GM21723 (cell line): ENCODE measurements at regions not wholly inside any gene's neighbourhood (a gene's known extent, or its start where the extent isn't known, plus 50 kb on each side); places are given as distances from the start of the nearest gene placed in this dataset.
"Not testable (repeated sequence)": the region's sequence is repeated elsewhere in the genome, so short reads cannot be mapped to it uniquely, and the experiment has no call there.

Experiments
- ATAC-seq: cut with Tn5 transposase; IDR thresholded peaks from one replicate; pipeline ENCODE4 v1.9.1; 2021; ENCODE audit warnings: mild to moderate bottlenecking, moderate library complexity; ENCODE audit not compliant: unreplicated experiment

DNA sequence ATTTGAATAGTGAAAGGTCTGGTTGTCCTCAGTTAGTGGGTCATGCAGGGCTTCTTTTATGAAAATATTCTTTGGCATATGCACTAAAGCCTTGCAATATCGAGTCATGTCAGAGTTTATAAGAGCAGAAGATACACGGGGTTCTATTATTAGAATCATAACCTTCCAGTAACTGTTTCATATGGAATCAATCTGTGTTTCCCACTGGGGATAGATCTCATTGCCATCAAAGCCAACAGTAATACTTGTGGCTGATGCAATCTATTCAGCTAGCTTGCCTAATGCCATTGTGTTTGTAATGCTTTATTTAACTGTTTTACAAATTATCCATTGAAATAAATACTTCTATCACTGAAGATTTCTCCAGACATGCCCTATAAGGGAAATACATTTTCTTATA, 746.9 kb upstream of the PCDH9 start:
- no peak for ATAC-seq

DNA sequence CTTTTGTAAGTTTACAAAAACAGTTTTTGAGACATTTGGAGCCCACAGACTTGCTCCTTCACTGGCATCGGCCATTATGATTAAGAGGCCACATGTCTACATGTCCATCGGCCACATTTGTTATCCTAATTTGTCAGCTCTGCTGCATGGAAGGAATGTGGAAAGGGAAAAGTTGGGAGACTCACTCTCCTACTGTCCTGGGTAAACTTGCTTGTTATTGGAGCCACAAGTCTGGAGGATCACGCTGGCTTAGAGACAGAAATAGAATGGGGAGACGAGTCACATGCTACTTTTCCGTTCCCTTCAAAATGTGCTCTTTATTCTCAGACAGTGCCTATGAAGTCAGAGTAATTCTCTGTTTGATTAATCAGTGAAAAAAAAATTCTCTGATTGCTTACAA, 741.2 kb upstream of the PCDH9 start:
- ATAC-seq, result no peak

- ATAC-seq, result no peak
Measured at GRCh38 chr13:67967031-67967430, 736.9 kb upstream of the PCDH9 start.

GRCh38 chr13:67966065-67966464, 735.9 kb upstream of the PCDH9 start:
- ATAC-seq, result no peak

DNA sequence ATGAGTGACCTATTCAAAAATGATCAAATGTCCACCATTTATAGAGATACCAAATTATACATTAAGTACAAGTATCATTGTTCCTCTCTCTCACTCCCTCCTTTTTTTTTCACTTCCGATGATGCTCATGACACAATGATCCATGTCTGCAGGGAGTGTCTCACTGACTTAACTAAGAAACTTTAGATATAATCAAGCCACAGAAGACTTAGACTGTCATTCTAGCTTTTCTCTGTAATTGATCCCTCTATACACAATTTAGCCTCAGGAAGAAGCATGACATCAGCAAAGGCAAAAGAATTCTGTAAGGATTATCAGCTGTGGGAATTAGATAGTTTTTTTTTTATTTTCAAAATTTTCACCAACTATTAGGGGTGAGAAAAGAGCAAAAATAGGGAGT, 734.9 kb upstream of the PCDH9 start:
- no peak for ATAC-seq

GRCh38 chr13:67964091-67964490, 734.0 kb upstream of the PCDH9 start:
- no peak for ATAC-seq

- ATAC-seq, result no peak
Measured at GRCh38 chr13:67961331-67961730, 731.2 kb upstream of the PCDH9 start.

- no peak for ATAC-seq
Measured at GRCh38 chr13:67951431-67951830, 721.3 kb upstream of the PCDH9 start.

DNA sequence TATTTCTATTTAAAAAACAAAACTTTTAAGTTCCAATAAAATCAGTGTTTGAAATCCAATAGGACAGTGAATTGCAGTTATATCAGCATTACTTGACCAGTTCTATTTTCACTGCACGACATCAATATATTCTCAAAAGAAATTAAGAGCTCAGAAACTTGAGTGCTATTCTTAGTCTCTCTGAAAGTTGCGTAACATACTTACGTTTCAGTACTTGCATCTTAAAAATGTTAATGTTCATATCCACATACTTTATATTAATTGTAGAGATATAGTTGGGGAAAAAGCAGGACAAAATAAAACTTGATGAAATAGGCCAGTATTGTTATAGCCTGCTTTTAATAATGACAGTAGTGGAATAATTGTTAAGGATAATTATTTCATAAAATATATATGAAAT, 720.5 kb upstream of the PCDH9 start:
- ATAC-seq, result no peak

DNA sequence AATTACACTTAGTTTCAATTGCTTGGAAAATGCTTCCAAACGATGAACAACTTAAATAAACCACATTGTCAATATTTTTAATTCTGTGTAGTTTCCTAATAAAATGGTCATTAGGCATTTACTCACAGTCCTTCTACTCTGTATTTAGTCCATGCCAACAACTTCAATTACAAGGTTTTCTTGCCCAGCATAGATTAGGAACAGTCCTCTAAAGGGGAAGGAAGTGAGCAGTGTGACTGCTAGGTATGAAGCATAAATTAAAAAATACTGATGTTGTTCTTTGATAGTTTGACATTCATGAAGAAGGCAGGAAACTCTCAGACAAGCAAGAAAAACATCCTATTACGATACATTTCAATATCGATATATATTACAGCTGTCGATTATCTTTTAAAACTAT, 716.0 kb upstream of the PCDH9 start:
- ATAC-seq, result no peak

- no peak for ATAC-seq
Measured at GRCh38 chr13:67943116-67943515, 713.0 kb upstream of the PCDH9 start.

- ATAC-seq, result no peak
Measured at GRCh38 chr13:67935626-67936025, 705.5 kb upstream of the PCDH9 start.

- no peak for ATAC-seq
Measured at GRCh38 chr13:67934617-67935330, 704.6 kb upstream of the PCDH9 start.

GRCh38 chr13:67932991-67933390, 702.9 kb upstream of the PCDH9 start:
- no peak for ATAC-seq

DNA sequence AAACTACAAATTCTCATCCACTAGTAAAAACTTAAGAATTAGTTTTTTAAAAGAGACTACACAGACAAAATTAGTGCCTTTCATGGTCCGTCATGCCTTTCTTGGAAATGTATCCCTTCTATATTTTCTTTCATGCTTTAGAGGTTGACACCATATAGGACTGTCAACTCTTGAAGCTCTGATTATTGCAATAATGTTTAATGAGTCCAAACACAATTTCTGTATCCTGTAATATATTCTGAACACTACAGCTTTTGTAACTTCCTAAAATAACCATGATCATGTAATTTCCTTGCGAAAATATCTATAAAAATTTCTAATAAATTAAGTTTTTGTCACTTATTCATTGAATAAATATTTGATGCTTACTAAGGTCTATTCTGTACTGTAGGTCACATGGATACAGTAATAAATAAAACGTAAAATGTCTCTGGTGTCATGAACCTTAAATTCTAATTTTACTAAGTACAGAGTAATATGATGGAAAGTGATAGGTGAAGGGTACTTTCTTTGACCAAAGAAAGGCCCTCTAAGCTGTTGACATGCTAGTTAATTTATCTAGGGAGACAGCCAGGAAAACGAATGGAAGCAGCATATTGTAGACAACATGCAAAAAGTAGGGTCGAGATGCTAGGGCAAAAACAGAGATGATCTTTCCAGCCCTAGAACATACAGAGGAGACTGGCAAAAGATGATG, 687.3 kb upstream of the PCDH9 start:
- no peak for ATAC-seq

DNA sequence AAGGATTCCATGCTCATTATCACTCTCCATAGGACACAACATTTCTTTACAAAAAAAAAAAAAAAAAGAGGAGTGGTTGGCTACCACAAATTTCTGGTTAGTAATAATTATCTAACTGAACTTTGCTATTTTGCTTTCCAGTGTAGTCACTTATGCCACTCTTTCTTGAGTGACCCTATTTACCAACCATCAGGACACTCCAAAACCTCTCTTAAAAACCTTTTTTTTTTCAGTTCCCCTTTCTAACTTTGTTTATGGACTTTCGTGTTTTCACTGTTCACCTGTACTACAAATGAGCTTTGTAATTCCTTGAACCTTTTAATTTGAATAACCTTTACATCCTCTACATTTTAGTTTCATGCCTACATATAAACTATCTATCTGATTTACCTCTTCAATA, 686.5 kb upstream of the PCDH9 start:
- no peak for ATAC-seq

DNA sequence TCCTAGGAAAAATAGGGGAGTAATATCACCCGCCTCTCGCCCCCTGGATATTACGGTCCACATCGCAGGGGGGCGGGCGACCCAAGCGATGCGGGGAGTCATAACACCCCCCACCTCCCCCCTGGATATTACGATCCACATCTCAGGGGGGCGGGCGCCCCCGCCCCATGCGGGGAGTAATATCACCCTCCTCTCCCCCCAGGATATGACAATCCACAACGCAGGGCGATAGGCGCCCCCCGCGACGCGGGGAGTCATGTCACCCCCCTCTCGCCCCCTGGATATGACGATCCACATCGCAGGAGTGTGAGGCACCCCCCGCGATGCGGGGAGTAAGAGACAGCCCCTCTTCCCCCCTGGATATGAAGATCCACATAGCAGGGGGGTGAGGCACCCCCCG, 684.4 kb upstream of the PCDH9 start:
- ATAC-seq, result no peak

DNA sequence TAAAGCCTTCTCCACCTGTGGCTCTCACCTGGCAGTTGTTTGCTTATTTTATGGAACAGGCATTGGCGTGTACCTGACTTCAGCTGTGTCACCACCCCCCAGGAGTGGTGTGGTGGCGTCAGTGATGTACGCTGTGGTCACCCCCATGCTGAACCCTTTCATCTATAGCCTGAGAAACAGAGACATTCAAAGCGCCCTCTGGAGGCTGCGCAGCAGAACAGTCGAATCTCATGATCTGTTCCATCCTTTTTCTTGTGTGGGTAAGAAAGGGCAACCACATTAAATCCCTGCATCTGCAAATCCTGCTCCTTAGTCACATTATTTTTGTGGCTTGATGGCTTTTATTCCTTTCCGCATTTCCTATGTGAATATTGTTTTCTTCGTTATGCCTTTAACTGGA, 672.8 kb upstream of the PCDH9 start:
- not testable (repeated sequence) for ATAC-seq

- no peak for ATAC-seq
Measured at GRCh38 chr13:67880916-67881315, 650.8 kb upstream of the PCDH9 start.

DNA sequence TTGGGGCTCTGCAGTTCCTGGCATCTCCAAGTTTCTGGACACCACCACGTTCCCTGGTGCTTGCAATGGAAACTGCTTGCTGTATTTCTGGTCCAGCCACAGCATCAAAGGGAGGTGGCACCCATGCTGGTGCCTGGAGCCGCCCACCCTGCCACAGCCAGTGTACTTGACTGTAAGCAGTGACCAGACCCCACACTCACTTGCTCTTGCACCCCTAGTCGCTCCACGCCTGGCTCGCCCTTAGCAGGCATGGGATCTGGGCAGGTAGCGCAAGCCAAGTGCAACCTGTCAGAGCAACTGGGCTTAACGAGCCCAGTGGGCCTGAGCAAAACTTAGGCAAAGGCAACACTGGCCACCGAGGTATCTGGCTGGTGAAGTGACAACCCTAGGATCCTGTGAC, 648.2 kb upstream of the PCDH9 start:
- no peak for ATAC-seq

DNA sequence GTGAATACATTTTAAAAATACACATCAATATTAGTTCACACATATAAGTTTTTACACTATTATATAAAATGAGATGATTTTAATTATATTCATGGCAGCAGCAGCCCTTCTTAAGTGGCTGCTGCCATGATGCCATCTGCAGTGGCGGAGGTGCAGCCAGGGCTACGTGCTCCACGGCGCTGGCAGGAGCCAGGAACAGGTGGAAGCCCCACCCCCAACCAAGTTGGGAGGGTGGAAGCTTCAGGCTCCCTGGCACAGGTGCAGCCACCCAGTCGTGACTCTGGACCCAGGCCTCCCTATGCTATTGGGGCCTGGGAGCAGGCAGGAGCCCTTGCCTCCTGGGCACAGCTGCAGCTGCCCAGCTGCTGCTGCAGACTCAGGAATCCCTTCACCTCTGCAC, 646.9 kb upstream of the PCDH9 start:
- no peak for ATAC-seq

- no peak for ATAC-seq
Measured at GRCh38 chr13:67867206-67867605, 637.1 kb upstream of the PCDH9 start.

DNA sequence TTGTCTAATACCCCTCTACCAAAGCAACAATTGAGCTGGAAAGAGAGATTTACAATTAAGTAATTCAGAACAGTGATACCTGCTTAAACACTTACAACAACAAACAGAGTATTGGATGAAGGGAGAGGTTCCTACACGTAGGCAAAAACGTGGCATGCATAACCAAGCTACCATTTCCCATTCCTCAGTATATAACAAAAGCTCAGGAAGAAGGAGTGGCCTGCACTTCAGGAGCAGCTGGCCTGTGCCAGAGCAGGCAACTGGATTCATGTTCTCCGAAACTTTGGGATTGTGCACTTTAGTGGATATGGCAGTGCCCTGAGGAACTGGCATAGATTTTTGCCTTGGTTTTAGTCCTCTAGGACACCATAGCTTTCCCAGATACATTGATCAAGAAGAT, 630.2 kb upstream of the PCDH9 start:
- no peak for ATAC-seq
